Suprapubic skin (tissue), 4 donors: ENCODE measurements at regions not wholly inside any gene's neighbourhood (a gene's known extent, or its start where the extent isn't known, plus 50 kb on each side); places are given as distances from the start of the nearest gene placed in this dataset.
"Not testable (repeated sequence)": the region's sequence is repeated elsewhere in the genome, so short reads cannot be mapped to it uniquely, and the experiment has no call there.

Source experiments
- DNase-seq, 2 donors: peaks; one replicate each; pipeline ENCODE4 v3.0.0-alpha.2; 2019; ENCODE audit warnings: low spot score in 2 of 2
- H3K27ac ChIP-seq: fragments of 200-600 bp; sonication (generic); one replicate; pipeline ENCODE4 v1.5.1; 2019
- H3K27me3 ChIP-seq: fragments of 200-600 bp; sonication (generic); one replicate; pipeline ENCODE4 v1.5.1; 2019
- H3K36me3 ChIP-seq: fragments of 200-600 bp; sonication (generic); one replicate; pipeline ENCODE4 v1.5.1; 2019
- H3K4me1 ChIP-seq: fragments of 200-600 bp; sonication (generic); one replicate; pipeline ENCODE4 v1.5.1; 2019
- H3K4me3 ChIP-seq: fragments of 200-600 bp; sonication (generic); one replicate; pipeline ENCODE4 v1.5.1; 2019; ENCODE audit warnings: mild to moderate bottlenecking
- H3K9me3 ChIP-seq: fragments of 200-600 bp; sonication (generic); one replicate; pipeline ENCODE4 v1.5.1; 2019
- EP300 ChIP-seq: sonication (generic); formaldehyde crosslinking; IDR thresholded peaks from one replicate; pipeline ENCODE4 v1.6.1; 2017; ENCODE audit warnings: antibody characterized with exemption
- POLR2A ChIP-seq, 2 donors: fragments of 450-650 bp; IDR thresholded peaks; one replicate each; pipeline ENCODE4 v1.6.1; 2017; ENCODE audit warnings: antibody characterized with exemption in 2 of 2, mild to moderate bottlenecking in 2 of 2, moderate library complexity in 2 of 2
- POLR2AphosphoS5 ChIP-seq, 3 donors: sonication (generic); formaldehyde crosslinking; IDR thresholded peaks; one replicate each; pipeline ENCODE4 v1.6.1; 2017; ENCODE audit warnings: antibody characterized with exemption in 3 of 3
- WGBS: methylation state at CpG from one replicate; pipeline ENCODE4 v1.1.5; 2018; 5-methylcytosine and 5-hydroxymethylcytosine counted together
- TF ChIP-seq, protein P1 (sequence below), 2 donors: fragments of 200-600 bp in 1 of 2; fragments of 450-650 bp in 1 of 2; sonication (generic) in 1 of 2; IDR thresholded peaks; one replicate each; pipeline ENCODE4 v1.5.1; 2016 to 2019; ENCODE audit warnings: antibody characterized with exemption in 2 of 2, mild to moderate bottlenecking in 1 of 2, moderate library complexity in 1 of 2

DNA sequence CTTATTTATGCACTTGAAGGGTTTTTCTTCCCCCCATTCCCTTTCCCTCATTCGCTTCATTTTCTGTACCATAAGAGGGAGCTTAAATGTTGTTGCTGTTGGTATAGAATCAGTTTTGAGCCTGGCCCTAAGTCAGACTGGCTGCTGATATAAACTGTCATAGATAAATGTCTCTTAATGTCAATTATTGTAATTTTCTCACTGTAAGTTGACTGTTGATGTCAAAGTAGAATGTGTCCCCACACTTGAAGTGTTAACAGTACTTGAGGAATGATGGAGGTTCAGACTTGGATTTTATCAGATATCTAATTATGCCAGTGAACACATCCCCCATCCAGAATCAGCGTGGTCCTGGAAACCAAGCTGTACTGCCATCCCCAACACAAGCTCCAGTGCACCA is 87.8 kb downstream of the PRR15 start:
- no peaks in the 10 kb centered on the region for H3K9me3 ChIP-seq
- 94% methylated on average over 2 of the region's 2 CpGs for WGBS
- no peak overlapping the region for H3K27ac ChIP-seq
- H3K4me3 ChIP-seq = no peak overlapping the region
- DNase-seq = no peak
- no peaks in the 10 kb centered on the region for H3K36me3 ChIP-seq
- no peaks in the 10 kb centered on the region for H3K27me3 ChIP-seq
- H3K4me1 ChIP-seq = no peaks in the 10 kb centered on the region
- TF ChIP-seq EP300 (no peak), POLR2AphosphoS5 (IDR thresholded peaks at IDR 0.05) (no peak), POLR2A (IDR thresholded peaks at IDR 0.05) (no peak)
- TF ChIP-seq, protein P1, sequence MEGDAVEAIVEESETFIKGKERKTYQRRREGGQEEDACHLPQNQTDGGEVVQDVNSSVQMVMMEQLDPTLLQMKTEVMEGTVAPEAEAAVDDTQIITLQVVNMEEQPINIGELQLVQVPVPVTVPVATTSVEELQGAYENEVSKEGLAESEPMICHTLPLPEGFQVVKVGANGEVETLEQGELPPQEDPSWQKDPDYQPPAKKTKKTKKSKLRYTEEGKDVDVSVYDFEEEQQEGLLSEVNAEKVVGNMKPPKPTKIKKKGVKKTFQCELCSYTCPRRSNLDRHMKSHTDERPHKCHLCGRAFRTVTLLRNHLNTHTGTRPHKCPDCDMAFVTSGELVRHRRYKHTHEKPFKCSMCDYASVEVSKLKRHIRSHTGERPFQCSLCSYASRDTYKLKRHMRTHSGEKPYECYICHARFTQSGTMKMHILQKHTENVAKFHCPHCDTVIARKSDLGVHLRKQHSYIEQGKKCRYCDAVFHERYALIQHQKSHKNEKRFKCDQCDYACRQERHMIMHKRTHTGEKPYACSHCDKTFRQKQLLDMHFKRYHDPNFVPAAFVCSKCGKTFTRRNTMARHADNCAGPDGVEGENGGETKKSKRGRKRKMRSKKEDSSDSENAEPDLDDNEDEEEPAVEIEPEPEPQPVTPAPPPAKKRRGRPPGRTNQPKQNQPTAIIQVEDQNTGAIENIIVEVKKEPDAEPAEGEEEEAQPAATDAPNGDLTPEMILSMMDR (IDR thresholded peaks at IDR 0.05) = no peak

DNA sequence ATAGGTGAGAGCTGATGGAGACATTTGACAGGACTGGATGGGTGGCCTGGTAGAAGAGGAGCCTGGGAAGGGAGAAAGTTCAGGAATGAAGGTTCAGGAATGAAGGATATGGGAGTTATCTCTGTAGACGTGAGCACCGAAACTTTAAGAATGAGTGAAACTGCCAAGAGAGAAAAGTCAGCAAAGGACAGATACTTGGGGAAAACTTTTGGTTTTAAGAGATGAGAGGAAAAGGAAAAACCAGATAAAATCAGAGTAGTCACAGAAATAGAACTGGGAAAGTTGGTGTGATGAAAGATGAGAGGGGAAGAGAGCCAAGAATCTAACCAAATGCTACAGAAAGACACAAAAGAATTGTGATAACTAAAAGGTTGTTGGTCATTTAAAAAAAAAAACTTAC is 88.9 kb downstream of the PRR15 start:
- no peaks in the 10 kb centered on the region for H3K27me3 ChIP-seq
- no peak overlapping the region for H3K27ac ChIP-seq
- WGBS = 90% methylated on average over 2 of the region's 2 CpGs
- no peak overlapping the region for H3K4me3 ChIP-seq
- no peak for DNase-seq
- TF ChIP-seq POLR2AphosphoS5 (IDR thresholded peaks at IDR 0.05) = no peak
- no peak for TF ChIP-seq POLR2A (IDR thresholded peaks at IDR 0.05)
- no peak for TF ChIP-seq EP300
- TF ChIP-seq, protein P1 (IDR thresholded peaks at IDR 0.05) = no peak
- no peaks in the 10 kb centered on the region for H3K4me1 ChIP-seq
- no peaks in the 10 kb centered on the region for H3K36me3 ChIP-seq
- H3K9me3 ChIP-seq = no peaks in the 10 kb centered on the region

DNA sequence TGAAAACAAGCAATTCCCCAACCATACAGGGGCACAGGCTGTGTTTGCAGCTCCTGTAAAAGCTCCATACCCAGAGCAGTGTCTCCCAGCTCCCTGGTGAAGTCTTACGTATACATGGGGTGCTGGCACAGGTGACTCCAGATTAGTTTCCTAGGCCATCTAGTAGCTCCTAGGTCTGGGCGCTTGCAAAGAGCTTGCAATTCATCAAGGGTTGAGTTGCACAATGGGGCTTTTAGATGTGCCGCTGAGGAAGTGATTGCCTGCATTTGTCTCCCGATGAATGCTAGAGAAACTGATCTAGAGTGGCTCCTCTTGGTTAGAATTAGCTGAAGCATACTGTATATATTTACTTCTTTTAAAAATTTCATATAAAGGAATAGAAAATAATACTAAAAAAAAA is 90.7 kb downstream of the PRR15 start:
- not testable (repeated sequence) for H3K9me3 ChIP-seq, H3K27ac ChIP-seq, DNase-seq, H3K4me1 ChIP-seq, H3K27me3 ChIP-seq, H3K36me3 ChIP-seq, H3K4me3 ChIP-seq
- 75% methylated on average over 4 of the region's 4 CpGs for WGBS

DNA sequence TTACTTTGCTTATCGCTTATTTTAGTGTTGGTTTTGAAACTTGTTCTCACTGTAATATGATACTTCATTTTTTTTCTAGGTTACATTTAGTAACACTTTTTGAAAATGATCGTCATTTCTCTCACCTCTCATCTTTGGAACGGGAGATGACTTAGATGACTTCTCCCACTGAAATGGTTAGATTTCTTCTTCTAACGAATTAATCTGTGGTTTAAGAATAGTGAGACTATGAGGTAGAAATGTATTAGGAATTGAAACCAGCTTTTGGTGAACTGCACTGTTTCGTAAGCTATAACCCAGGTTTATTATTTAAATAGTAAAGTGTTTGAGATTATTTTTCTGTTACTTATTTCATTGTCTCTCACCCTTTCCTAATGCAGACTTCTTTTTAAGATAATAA is 93.7 kb downstream of the PRR15 start:
- 76% methylated on average over 5 of the region's 5 CpGs for WGBS

DNA sequence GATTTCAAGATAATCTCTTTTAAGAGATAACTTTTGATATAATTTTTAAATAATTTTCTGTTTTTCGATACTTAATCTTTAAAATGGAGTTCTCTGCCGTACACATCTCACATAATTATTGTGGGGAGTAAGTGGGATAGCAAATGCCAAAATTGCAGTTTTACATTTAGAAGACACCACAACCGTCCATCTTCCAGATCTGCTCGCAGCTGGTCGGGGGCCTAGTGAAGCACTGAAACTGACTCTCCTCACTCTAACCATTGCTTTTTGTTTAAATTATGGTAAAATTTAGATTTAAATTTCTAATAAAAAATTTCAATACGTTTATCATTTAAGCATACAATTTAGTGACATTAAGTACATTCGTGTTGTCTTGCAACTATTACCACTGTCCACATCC is 94.2 kb downstream of the PRR15 start:
- no peaks in the 10 kb centered on the region for H3K36me3 ChIP-seq
- no peak overlapping the region for H3K4me3 ChIP-seq
- no peaks in the 10 kb centered on the region for H3K4me1 ChIP-seq
- 88% methylated on average over 7 of the region's 7 CpGs for WGBS
- no peak for TF ChIP-seq POLR2A (IDR thresholded peaks at IDR 0.05)
- TF ChIP-seq, protein P1 (IDR thresholded peaks at IDR 0.05) = no peak
- TF ChIP-seq EP300 = no peak
- no peak for TF ChIP-seq POLR2AphosphoS5 (IDR thresholded peaks at IDR 0.05)
- H3K27ac ChIP-seq = no peak overlapping the region
- DNase-seq = no peak
- no peaks in the 10 kb centered on the region for H3K27me3 ChIP-seq
- no peaks in the 10 kb centered on the region for H3K9me3 ChIP-seq

More for the DNA sequence above, 93.7 kb downstream of the PRR15 start:
- DNase-seq = no peak
- no peaks in the 10 kb centered on the region for H3K9me3 ChIP-seq
- no peaks in the 10 kb centered on the region for H3K27me3 ChIP-seq
- H3K36me3 ChIP-seq = no peaks in the 10 kb centered on the region
- no peak overlapping the region for H3K4me3 ChIP-seq
- TF ChIP-seq EP300 = no peak
- H3K4me1 ChIP-seq = no peaks in the 10 kb centered on the region
- H3K27ac ChIP-seq = no peak overlapping the region

DNA sequence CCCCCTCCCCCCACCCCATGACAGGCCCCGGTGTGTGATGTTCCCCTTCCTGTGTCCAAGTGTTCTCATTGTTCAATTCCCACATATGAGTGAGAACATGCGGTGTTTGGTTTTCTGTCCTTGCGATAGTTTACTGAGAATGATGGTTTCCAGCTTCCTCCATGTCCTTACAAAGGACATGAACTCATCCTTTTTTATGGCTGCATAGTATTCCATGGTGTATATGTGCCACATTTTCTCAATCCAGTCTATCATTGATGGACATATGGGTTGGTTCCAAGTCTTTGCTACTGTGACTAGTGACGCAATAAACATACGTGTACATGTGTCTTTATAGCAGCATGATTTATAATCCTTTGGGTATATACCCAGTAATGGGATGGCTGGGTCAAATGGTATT is 95.6 kb downstream of the PRR15 start:
- H3K36me3 ChIP-seq, H3K4me1 ChIP-seq, DNase-seq, H3K4me3 ChIP-seq, H3K27ac ChIP-seq, H3K9me3 ChIP-seq, H3K27me3 ChIP-seq: not testable (repeated sequence)
- WGBS = 94% methylated on average over 5 of the region's 5 CpGs

DNA sequence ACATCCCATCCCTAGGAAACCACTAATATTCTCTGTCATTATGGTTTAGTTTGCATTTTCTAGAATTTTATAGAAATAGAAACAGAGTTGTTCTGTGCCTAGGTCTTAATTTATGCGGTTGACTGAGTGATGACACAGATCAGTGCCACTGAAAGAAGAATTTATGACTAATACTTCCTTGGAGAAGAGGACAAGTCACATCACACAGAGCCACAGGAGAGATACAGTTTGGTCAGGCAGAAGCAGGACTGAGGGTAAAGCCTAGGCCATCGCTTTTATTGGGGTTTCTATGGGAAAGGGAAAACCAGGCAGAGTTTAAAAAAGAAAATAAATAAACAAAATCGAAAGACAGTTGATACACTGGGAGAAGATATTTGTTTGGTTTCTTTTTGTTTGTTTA is 99.3 kb downstream of the PRR15 start:
- H3K4me1 ChIP-seq, H3K9me3 ChIP-seq, H3K4me3 ChIP-seq, DNase-seq, H3K27me3 ChIP-seq, H3K27ac ChIP-seq, H3K36me3 ChIP-seq: not testable (repeated sequence)
- WGBS = 88% methylated on average over 3 of the region's 3 CpGs

DNA sequence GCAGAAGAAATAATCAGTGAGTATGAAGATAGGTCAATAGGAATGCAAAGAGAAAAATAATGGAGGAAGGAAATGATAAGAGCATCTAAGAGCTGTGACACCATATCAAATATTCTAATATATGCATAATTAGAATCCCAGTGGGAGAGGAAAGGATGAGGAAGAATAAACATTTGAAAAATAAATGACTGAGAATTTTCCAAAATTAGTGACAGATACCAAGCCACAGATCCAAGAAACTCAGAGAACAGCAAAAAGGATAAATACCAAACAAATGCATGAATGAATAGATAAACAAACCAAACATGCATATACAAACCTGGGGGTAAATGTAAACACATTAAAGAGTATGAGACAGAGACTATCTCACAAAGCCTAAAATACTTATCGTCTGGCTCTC is 101.4 kb downstream of the PRR15 start:
- DNase-seq, H3K4me3 ChIP-seq, H3K27ac ChIP-seq, H3K27me3 ChIP-seq, H3K9me3 ChIP-seq, H3K4me1 ChIP-seq, H3K36me3 ChIP-seq: not testable (repeated sequence)
- 84% methylated on average over 1 of the region's 1 CpG for WGBS

DNA sequence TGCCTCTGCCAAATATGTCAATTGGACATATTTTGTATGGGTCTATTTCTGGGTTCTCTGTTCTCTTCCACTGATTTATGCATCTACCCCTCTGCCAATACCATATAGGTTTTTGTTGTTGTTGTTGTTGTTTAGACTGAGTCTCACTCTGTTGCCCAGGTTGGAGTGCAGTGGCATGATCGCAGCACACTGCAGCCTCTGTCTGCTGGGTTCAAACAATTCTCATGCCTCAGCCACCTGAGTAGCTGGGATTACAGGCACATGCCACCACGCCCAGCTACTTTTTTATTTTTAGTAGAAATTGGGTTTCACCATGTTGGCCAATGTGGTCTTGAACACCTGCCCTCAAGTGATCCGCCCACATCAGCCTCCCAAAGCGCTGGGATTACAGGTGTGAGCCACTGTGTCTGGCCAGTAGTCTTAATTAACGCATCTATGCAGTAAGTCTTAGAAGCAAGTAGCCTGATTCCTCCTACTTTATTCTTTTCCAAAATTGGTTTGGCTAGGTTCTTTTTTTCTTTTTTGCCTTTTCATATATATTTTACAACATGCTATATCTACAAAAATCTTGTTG is 103.5 kb downstream of the PRR15 start:
- WGBS = 94% methylated on average over 5 of the region's 5 CpGs
- H3K27ac ChIP-seq = not testable (repeated sequence)

DNA sequence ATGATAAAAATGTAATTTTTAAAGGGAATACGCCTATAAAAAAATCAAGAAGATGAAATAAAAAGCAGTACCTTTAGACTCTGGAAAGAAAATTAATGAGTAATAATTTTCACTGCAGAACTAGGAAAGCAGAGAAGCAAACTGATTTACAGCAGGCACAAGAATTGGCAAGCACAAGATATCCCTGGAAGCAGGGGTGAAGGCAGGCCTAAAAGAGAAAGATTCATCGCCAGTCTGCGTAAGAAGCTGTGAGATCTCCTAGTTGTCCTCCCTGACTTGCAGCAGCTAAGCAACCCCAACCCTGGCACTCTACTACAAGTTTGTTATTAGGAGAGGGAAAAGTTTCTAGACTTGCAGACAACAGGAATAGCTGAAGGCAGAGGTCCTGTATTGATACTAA is 107.7 kb downstream of the PRR15 start:
- H3K9me3 ChIP-seq, H3K36me3 ChIP-seq, DNase-seq, H3K27ac ChIP-seq, H3K4me1 ChIP-seq, H3K27me3 ChIP-seq, H3K4me3 ChIP-seq: not testable (repeated sequence)
- 68% methylated on average over 3 of the region's 3 CpGs for WGBS

More for the DNA sequence above, 103.5 kb downstream of the PRR15 start:
- not testable (repeated sequence) for H3K27me3 ChIP-seq, H3K36me3 ChIP-seq, H3K9me3 ChIP-seq, DNase-seq, H3K4me3 ChIP-seq, H3K4me1 ChIP-seq

DNA sequence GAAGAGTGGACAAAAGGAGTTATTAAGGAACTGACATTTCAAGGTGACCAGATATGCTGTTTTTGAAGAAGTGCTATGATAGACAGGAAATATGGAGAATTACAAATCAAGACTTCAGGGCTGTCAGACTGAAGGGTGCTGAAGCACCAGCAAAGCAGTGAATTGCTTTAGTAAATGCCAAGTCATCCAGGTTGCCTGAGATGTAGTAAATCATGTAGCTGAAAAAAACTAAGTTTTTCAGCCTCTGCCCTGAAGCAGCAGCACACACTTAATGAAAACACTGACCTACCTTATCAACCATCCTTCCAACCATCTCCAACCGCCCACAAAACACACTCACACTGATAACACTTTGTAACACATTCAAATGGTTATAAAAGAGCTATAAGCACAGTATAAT is 110.0 kb downstream of the PRR15 start:
- WGBS = 81% methylated on average over 1 of the region's 1 CpG
- H3K4me1 ChIP-seq, H3K27me3 ChIP-seq, H3K36me3 ChIP-seq, H3K27ac ChIP-seq, H3K4me3 ChIP-seq, DNase-seq, H3K9me3 ChIP-seq: not testable (repeated sequence)
